ENCODE measurements at regions not wholly inside any gene's neighbourhood (a gene's known extent, or its start where the extent isn't known, plus 50 kb on each side); places are given as distances from the start of the nearest gene placed in this dataset.

DNA sequence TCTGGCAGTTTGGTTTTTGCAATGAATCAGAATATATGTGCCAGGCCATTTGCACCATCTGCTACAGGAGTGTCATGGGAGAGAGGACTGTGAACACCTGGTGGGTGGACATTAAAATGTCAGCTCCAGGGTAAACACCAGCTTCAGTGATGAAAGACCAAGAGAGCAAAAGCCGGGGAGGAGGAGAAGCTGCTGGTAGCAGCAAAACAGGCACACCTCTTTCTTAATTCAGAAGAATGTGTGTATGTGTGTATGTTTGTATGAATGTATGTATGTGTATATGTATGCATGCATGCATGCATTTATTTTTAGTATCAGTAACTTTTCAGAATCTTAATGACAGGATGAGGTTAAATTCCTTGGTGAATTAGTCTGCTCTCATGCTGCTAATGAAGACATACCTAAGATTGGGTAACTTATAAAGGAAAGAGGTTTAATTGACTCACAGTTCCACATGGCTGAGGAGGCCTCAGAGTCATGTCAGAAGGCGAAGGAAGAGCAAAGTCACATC lies 357.4 kb upstream of the PRICKLE1 start:
- TF ChIP-seq, protein P1, sequence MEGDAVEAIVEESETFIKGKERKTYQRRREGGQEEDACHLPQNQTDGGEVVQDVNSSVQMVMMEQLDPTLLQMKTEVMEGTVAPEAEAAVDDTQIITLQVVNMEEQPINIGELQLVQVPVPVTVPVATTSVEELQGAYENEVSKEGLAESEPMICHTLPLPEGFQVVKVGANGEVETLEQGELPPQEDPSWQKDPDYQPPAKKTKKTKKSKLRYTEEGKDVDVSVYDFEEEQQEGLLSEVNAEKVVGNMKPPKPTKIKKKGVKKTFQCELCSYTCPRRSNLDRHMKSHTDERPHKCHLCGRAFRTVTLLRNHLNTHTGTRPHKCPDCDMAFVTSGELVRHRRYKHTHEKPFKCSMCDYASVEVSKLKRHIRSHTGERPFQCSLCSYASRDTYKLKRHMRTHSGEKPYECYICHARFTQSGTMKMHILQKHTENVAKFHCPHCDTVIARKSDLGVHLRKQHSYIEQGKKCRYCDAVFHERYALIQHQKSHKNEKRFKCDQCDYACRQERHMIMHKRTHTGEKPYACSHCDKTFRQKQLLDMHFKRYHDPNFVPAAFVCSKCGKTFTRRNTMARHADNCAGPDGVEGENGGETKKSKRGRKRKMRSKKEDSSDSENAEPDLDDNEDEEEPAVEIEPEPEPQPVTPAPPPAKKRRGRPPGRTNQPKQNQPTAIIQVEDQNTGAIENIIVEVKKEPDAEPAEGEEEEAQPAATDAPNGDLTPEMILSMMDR (IDR thresholded peaks at IDR 0.05 in 4 of 5, conservative IDR thresholded peaks at IDR 0.05 in 1 of 5) = no peak
- no peak for TF ChIP-seq POLR2A (IDR thresholded peaks at IDR 0.05)
